Mononuclear cell (primary cell): ENCODE measurements at regions not wholly inside any gene's neighbourhood (a gene's known extent, or its start where the extent isn't known, plus 50 kb on each side); places are given as distances from the start of the nearest gene placed in this dataset.

Source experiments
- H3K27me3 ChIP-seq: 2 replicates; pipeline ENCODE4 v1.6.0; 2011; ENCODE audit warnings: low read length, control low read depth; ENCODE audit not compliant: insufficient read depth
- H3K4me1 ChIP-seq: 2 replicates; pipeline ENCODE4 v1.5.1; 2011; ENCODE audit warnings: mild to moderate bottlenecking, low read length, control low read depth; ENCODE audit not compliant: insufficient read depth
- H3K4me3 ChIP-seq: 2 replicates; pipeline ENCODE4 v1.5.1; 2011; ENCODE audit warnings: mild to moderate bottlenecking, low read length, moderate library complexity
- H3K9me3 ChIP-seq: 2 replicates; pipeline ENCODE4 v1.5.1; 2011; ENCODE audit warnings: low read depth, mild to moderate bottlenecking, control low read depth, low read length

DNA sequence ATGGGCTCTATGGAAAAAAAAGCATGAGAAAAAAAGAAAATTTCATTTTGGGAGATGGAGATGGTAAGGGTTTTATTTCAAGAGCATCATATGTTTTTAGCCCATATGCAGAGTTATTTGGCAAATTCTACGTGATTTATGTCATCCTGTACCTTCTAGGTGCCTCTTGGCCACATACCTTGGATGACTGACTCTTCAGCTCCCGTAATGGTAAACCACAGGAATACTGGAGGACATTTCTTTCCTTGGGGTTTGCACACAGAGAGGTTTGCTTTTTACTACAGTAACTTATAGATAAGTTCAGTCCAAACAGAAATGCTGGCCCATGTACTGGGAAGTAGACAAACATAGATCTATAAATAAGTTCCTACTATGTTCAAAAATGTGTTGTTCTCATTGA is 132.2 kb downstream of the SH3BGRL2 start:
- Histone ChIP-seq H3K4me1 (no peaks in the 10 kb centered on the region), H3K9me3 (no peaks in the 10 kb centered on the region), H3K27me3 (no peaks in the 10 kb centered on the region), H3K4me3 (no peak overlapping the region)

- no peaks in the 10 kb centered on the region for H3K27me3 ChIP-seq
- no peaks in the 10 kb centered on the region for H3K9me3 ChIP-seq
- no peaks in the 10 kb centered on the region for H3K4me1 ChIP-seq
- no peak overlapping the region for H3K4me3 ChIP-seq
These were observed 131.2 kb downstream of the SH3BGRL2 start for GRCh38 chr6:79762370-79762769.

DNA sequence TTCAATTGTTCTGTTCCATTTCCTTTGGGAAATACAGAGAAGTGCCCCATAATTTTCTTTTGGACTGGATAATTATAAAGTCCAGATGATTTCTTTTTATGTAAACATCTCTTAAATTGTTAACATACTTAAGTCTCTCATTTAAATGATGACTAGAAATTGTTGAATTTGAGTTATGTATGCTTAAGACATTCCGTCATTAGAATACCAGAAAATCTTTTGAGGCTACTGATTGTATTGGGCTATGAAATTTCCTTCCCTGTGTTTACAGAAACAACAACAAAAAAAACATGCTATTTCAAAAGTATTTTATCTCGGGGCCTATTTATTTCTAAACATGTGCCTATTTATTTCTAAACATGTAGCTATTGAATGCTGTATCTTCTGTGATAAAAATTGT is 125.4 kb downstream of the SH3BGRL2 start:
- Histone ChIP-seq H3K9me3 (no peaks in the 10 kb centered on the region), H3K27me3 (peaks cover 2% of the 10 kb centered on the region), H3K4me1 (no peaks in the 10 kb centered on the region), H3K4me3 (no peak overlapping the region)

- Histone ChIP-seq H3K4me1 (no peaks in the 10 kb centered on the region), H3K9me3 (no peaks in the 10 kb centered on the region), H3K27me3 (peaks cover 4% of the 10 kb centered on the region), H3K4me3 (no peak overlapping the region)
These were observed 124.8 kb downstream of the SH3BGRL2 start for GRCh38 chr6:79755967-79756366.
